ENCODE measurements at regions not wholly inside any gene's neighbourhood (a gene's known extent, or its start where the extent isn't known, plus 50 kb on each side); places are given as distances from the start of the nearest gene placed in this dataset.

GRCh38 chr2:57536535-57537231 lies 509.9 kb upstream of the VRK2 start:
- Histone ChIP-seq H3K27me3 (replicated peaks) (no peaks in the 10 kb centered on the region), H3K4me3 (ENCODE audit: low read depth, low read length) (no peak overlapping the region), H3K36me3 (replicated peaks) (no peaks in the 10 kb centered on the region), H3K27ac (no peak overlapping the region)
- TF ChIP-seq CTCF (IDR thresholded peaks at IDR 0.05; ENCODE audit: low read depth, low read length, missing control alignments) = no peak
- in situ Hi-C loops (cut with HindIII; ENCODE audit: low pct_ligation_motif_present, low sequenced_read_pairs) = no loop called here
- DNase-seq = no peak

GRCh38 chr2:57539761-57540160 lies 506.8 kb upstream of the VRK2 start:
- no peak for TF ChIP-seq CTCF (IDR thresholded peaks at IDR 0.05; ENCODE audit: low read depth, low read length, missing control alignments)
- no peak overlapping the region for H3K27ac ChIP-seq
- H3K27me3 ChIP-seq (replicated peaks) = no peaks in the 10 kb centered on the region
- H3K4me3 ChIP-seq (ENCODE audit: low read depth, low read length) = no peak overlapping the region
- no peak for DNase-seq
- no peaks in the 10 kb centered on the region for H3K36me3 ChIP-seq (replicated peaks)
- in situ Hi-C loops (cut with HindIII; ENCODE audit: low pct_ligation_motif_present, low sequenced_read_pairs) = no loop called here

- Histone ChIP-seq H3K36me3 (replicated peaks) (no peaks in the 10 kb centered on the region), H3K27ac (no peak overlapping the region), H3K4me3 (ENCODE audit: low read depth, low read length) (no peak overlapping the region), H3K27me3 (replicated peaks) (no peaks in the 10 kb centered on the region)
- in situ Hi-C loops (cut with HindIII; ENCODE audit: low pct_ligation_motif_present, low sequenced_read_pairs) = no loop called here
- TF ChIP-seq CTCF (IDR thresholded peaks at IDR 0.05; ENCODE audit: low read depth, low read length, missing control alignments) = no peak
- DNase-seq = no peak
Measured at GRCh38 chr2:57542081-57542480, 504.5 kb upstream of the VRK2 start.

GRCh38 chr2:57543211-57543610 lies 503.4 kb upstream of the VRK2 start:
- H3K4me3 ChIP-seq (ENCODE audit: low read depth, low read length) = no peak overlapping the region
- H3K27me3 ChIP-seq (replicated peaks) = no peaks in the 10 kb centered on the region
- in situ Hi-C loops (cut with HindIII; ENCODE audit: low pct_ligation_motif_present, low sequenced_read_pairs) = no loop called here
- no peak overlapping the region for H3K27ac ChIP-seq
- H3K36me3 ChIP-seq (replicated peaks) = no peaks in the 10 kb centered on the region
- TF ChIP-seq CTCF (IDR thresholded peaks at IDR 0.05; ENCODE audit: low read depth, low read length, missing control alignments) = no peak
- DNase-seq = no peak

- no peak for DNase-seq
- no peak overlapping the region for H3K4me3 ChIP-seq (ENCODE audit: low read depth, low read length)
- no peaks in the 10 kb centered on the region for H3K27me3 ChIP-seq (replicated peaks)
- no peak for TF ChIP-seq CTCF (IDR thresholded peaks at IDR 0.05; ENCODE audit: low read depth, low read length, missing control alignments)
- in situ Hi-C loops (cut with HindIII; ENCODE audit: low pct_ligation_motif_present, low sequenced_read_pairs) = no loop called here
- H3K36me3 ChIP-seq (replicated peaks) = no peaks in the 10 kb centered on the region
- H3K27ac ChIP-seq = no peak overlapping the region
Measured at GRCh38 chr2:57544624-57545023, 502.0 kb upstream of the VRK2 start.

- TF ChIP-seq CTCF (IDR thresholded peaks at IDR 0.05; ENCODE audit: low read depth, low read length, missing control alignments) = no peak
- Histone ChIP-seq H3K4me3 (ENCODE audit: low read depth, low read length) (no peak overlapping the region), H3K27me3 (replicated peaks) (no peaks in the 10 kb centered on the region), H3K36me3 (replicated peaks) (no peaks in the 10 kb centered on the region), H3K27ac (no peak overlapping the region)
- in situ Hi-C loops (cut with HindIII; ENCODE audit: low pct_ligation_motif_present, low sequenced_read_pairs) = no loop called here
- no peak for DNase-seq
Measured at GRCh38 chr2:57546478-57546877, 500.1 kb upstream of the VRK2 start.
